ENCODE measurements at regions not wholly inside any gene's neighbourhood (a gene's known extent, or its start where the extent isn't known, plus 50 kb on each side); places are given as distances from the start of the nearest gene placed in this dataset.

- no peak for TF ChIP-seq ZNF462 (CRISPR knock-in tag; IDR thresholded peaks at IDR 0.05)
- TF ChIP-seq JUNB (IDR thresholded peaks at IDR 0.05; ENCODE audit: unreplicated experiment), result no peak
- no peak for TF ChIP-seq REST (IDR thresholded peaks at IDR 0.05; ENCODE audit: unreplicated experiment)
- TF ChIP-seq POLR2AphosphoS5 (IDR thresholded peaks at IDR 0.05; ENCODE audit: low read depth), result no peak
- TF ChIP-seq ETS1 (IDR thresholded peaks at IDR 0.05), result no peak
- TF ChIP-seq CTCF (conservative IDR thresholded peaks at IDR 0.05; ENCODE audit: low read depth in 2 of 2), result no peak
- no peak for TF ChIP-seq ZNF331 (CRISPR knock-in tag; IDR thresholded peaks at IDR 0.05; ENCODE audit: low read depth)
Measured at GRCh38 chr15:37860896-37861295, 73.5 kb upstream of the TMCO5A start (continued).

Data from GM23338 (cell line).